ENCODE measurements at regions not wholly inside any gene's neighbourhood (a gene's known extent, or its start where the extent isn't known, plus 50 kb on each side); places are given as distances from the start of the nearest gene placed in this dataset.

DNA sequence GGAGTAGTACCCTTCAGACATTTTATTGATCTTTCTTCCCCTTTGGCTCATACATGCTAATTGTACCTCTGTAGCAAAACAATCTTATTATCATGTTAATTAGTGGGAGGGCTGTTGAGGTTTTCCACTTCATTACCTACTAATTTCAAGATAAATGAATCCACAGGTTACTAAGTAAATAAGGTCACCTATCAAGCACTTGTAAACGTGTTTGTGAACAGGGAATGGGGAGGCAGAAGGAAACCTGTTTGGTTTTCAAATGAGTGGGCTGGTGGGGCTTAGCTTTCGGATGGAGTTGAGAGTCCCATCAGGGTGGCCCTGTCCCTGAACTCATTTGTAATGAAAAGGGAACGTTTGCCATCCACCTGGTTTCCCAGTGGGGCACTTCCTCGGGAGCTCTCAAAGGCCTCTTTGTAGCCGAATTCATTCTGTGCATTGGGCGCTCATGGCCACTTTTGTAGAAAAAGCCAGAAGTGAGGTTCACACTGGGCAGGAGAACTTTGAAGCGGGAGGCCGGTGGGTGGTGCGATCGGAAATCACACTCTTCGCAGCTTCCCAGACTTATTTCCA lies 419.8 kb upstream of the NR2F2 start (continued):
- TF ChIP-seq, protein P1, sequence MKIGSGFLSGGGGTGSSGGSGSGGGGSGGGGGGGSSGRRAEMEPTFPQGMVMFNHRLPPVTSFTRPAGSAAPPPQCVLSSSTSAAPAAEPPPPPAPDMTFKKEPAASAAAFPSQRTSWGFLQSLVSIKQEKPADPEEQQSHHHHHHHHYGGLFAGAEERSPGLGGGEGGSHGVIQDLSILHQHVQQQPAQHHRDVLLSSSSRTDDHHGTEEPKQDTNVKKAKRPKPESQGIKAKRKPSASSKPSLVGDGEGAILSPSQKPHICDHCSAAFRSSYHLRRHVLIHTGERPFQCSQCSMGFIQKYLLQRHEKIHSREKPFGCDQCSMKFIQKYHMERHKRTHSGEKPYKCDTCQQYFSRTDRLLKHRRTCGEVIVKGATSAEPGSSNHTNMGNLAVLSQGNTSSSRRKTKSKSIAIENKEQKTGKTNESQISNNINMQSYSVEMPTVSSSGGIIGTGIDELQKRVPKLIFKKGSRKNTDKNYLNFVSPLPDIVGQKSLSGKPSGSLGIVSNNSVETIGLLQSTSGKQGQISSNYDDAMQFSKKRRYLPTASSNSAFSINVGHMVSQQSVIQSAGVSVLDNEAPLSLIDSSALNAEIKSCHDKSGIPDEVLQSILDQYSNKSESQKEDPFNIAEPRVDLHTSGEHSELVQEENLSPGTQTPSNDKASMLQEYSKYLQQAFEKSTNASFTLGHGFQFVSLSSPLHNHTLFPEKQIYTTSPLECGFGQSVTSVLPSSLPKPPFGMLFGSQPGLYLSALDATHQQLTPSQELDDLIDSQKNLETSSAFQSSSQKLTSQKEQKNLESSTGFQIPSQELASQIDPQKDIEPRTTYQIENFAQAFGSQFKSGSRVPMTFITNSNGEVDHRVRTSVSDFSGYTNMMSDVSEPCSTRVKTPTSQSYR (CRISPR knock-in tag; IDR thresholded peaks at IDR 0.05) = no peak
- TF ChIP-seq ZNF219 (CRISPR knock-in tag; IDR thresholded peaks at IDR 0.05; ENCODE audit: borderline replicate concordance) (peak; percentile 67; the same call in 1 of the 2 replicates), ZNF396 (CRISPR knock-in tag; IDR thresholded peaks at IDR 0.05; ENCODE audit: borderline replicate concordance) (0 out of 2 replicates have a peak, but pooled peaks have one; percentile 51), JAZF1 (CRISPR knock-in tag; IDR thresholded peaks at IDR 0.05) (no peak), ESRRA (CRISPR knock-in tag; IDR thresholded peaks at IDR 0.05; ENCODE audit: borderline replicate concordance) (no peak), ELF4 (CRISPR knock-in tag; IDR thresholded peaks at IDR 0.05; ENCODE audit: low read depth) (no peak)

DNA sequence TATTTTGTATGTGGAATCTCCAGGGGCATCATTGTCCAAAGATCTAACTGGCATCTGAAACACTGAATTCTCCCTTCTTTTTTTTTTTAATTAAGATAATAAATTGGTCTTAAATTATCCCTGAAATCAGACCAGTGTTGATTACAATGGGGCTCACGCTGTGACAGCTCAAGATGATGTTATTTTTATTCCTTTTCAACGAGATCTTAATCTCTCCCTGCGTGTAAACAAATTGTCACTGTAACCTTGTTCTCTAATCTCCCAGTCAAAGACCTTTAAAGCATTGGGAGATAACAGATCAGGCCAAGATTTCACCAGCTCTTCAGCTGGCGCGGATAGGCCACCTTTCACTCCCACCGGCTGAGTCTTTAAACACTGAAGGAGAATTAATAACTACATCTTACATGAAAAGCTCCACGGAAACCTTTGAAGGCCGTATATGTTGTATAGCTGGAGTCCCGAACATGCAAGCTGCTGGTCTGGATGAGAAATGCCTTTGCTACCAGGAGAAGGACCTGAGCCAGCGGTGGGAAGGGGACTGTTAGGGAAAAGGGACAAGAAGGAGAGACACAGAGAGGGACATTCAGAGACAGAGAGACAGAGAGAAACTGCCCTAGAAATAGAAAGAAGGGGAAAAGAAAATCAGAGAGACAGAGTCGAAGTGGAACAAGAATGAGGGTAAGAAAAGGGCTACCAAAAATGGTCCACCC lies 418.8 kb upstream of the NR2F2 start:
- CTCF ChIA-PET = interaction anchor here (0.7 to 1.9 kb wide), 2 partner anchors 141 to 415 kb away, joined by 3 to 5 read pairs; no protein-coding TSS in a partner anchor

More for the DNA sequence above, 418.8 kb upstream of the NR2F2 start:
- H3K4me1 Mint-ChIP-seq = peaks cover 54% of the 10 kb centered on the region
- H3K4me3 Mint-ChIP-seq = peak overlapping the region; percentile 54
- TF ChIP-seq, protein P2, sequence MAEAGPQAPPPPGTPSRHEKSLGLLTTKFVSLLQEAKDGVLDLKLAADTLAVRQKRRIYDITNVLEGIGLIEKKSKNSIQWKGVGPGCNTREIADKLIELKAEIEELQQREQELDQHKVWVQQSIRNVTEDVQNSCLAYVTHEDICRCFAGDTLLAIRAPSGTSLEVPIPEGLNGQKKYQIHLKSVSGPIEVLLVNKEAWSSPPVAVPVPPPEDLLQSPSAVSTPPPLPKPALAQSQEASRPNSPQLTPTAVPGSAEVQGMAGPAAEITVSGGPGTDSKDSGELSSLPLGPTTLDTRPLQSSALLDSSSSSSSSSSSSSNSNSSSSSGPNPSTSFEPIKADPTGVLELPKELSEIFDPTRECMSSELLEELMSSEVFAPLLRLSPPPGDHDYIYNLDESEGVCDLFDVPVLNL (CRISPR knock-in tag; IDR thresholded peaks at IDR 0.05; ENCODE audit: borderline replicate concordance, low read depth) = no peak
- TF ChIP-seq TP53 (CRISPR knock-in tag; IDR thresholded peaks at IDR 0.05) = no peak
- no peak for TF ChIP-seq NFYB (CRISPR knock-in tag; conservative IDR thresholded peaks at IDR 0.05; ENCODE audit: low read depth)
- TF ChIP-seq, protein P3, sequence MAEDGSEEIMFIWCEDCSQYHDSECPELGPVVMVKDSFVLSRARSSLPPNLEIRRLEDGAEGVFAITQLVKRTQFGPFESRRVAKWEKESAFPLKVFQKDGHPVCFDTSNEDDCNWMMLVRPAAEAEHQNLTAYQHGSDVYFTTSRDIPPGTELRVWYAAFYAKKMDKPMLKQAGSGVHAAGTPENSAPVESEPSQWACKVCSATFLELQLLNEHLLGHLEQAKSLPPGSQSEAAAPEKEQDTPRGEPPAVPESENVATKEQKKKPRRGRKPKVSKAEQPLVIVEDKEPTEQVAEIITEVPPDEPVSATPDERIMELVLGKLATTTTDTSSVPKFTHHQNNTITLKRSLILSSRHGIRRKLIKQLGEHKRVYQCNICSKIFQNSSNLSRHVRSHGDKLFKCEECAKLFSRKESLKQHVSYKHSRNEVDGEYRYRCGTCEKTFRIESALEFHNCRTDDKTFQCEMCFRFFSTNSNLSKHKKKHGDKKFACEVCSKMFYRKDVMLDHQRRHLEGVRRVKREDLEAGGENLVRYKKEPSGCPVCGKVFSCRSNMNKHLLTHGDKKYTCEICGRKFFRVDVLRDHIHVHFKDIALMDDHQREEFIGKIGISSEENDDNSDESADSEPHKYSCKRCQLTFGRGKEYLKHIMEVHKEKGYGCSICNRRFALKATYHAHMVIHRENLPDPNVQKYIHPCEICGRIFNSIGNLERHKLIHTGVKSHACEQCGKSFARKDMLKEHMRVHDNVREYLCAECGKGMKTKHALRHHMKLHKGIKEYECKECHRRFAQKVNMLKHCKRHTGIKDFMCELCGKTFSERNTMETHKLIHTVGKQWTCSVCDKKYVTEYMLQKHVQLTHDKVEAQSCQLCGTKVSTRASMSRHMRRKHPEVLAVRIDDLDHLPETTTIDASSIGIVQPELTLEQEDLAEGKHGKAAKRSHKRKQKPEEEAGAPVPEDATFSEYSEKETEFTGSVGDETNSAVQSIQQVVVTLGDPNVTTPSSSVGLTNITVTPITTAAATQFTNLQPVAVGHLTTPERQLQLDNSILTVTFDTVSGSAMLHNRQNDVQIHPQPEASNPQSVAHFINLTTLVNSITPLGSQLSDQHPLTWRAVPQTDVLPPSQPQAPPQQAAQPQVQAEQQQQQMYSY (CRISPR knock-in tag; IDR thresholded peaks at IDR 0.05) = no peak
- TF ChIP-seq SOX15 (CRISPR knock-in tag; IDR thresholded peaks at IDR 0.05) = no peak
- no peak for TF ChIP-seq FOXP1 (CRISPR knock-in tag; IDR thresholded peaks at IDR 0.05; ENCODE audit: borderline replicate concordance)
- TF ChIP-seq KAT7 (CRISPR knock-in tag; IDR thresholded peaks at IDR 0.05; ENCODE audit: borderline replicate concordance) = no peak
- no peak for TF ChIP-seq ETV6 (CRISPR knock-in tag; IDR thresholded peaks at IDR 0.05)
- TF ChIP-seq FOXJ3 (CRISPR knock-in tag; IDR thresholded peaks at IDR 0.05; ENCODE audit: borderline replicate concordance) = no peak
- TF ChIP-seq, protein P4, sequence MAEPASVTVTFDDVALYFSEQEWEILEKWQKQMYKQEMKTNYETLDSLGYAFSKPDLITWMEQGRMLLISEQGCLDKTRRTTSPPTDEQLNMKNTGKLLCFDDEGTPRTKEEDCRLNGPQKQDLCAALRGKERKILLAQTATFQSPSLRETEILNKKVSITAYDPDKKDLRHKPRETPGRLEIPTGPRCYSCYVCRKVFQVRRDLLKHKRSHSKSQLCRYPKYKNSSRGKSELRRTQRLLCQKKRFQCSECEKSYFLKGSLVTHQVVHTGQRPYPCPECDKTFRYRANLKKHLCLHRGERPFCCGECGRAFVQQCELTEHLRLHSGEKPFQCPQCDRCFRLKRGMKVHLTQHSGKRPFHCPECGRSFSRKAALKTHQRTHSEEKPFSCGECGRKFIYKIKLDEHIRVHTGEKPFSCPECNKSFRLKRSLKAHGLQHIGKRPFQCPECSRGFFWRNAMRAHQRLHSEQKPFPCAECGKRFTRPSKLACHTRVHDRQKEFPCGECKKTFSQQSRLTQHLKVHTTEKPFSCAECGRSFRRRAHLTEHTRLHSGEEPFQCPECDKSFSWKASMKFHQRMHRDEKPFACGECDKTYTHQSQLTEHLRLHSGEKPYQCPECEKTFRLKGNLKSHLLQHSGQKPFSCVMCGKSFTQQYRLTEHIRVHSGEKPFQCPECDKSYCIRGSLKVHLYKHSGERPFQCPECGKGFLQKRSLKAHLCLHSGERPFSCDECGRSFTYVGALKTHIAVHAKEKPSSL (CRISPR knock-in tag; conservative IDR thresholded peaks at IDR 0.05) = no peak
- TF ChIP-seq FOXK1 (CRISPR knock-in tag; IDR thresholded peaks at IDR 0.05) = no peak
- H3K36me3 Mint-ChIP-seq = peaks cover 3% of the 10 kb centered on the region; the same call in 1 of the 2 replicates
- POLR2A ChIA-PET = no interaction called here
- ATAC-seq (no peak), DNase-seq (ENCODE audit: low spot score) (no peak)
- peaks cover 98% of the 10 kb centered on the region for H3K27me3 Mint-ChIP-seq (ENCODE audit: low read depth)
- H3K27ac Mint-ChIP-seq = no peak overlapping the region
- H3K9me3 Mint-ChIP-seq = no peaks in the 10 kb centered on the region
